Stimulated activated naive CD8-positive, alpha-beta T cell treated with anti-CD3 and anti-CD28 coated beads, Interleukin-15, Interleukin-2, amounts not matched to agents 100 ng/mL and 50 ng/mL, for 24 hours (primary cell): ENCODE measurements at regions not wholly inside any gene's neighbourhood (a gene's known extent, or its start where the extent isn't known, plus 50 kb on each side); places are given as distances from the start of the nearest gene placed in this dataset.
"Not testable (repeated sequence)": the region's sequence is repeated elsewhere in the genome, so short reads cannot be mapped to it uniquely, and the experiment has no call there.

Experiments
- H3K27ac Mint-ChIP-seq: one replicate; pipeline ENCODE4 v1.8.0; 2021; ENCODE audit warnings: mild to moderate bottlenecking, mixed read lengths
- H3K27me3 Mint-ChIP-seq: one replicate; pipeline ENCODE4 v1.8.0; 2021; ENCODE audit warnings: mixed read lengths
- H3K36me3 Mint-ChIP-seq: one replicate; pipeline ENCODE4 v1.8.0; 2021; ENCODE audit warnings: low read depth, mixed read lengths
- H3K4me1 Mint-ChIP-seq: one replicate; pipeline ENCODE4 v1.8.0; 2021; ENCODE audit warnings: low read depth, mixed read lengths
- H3K4me3 Mint-ChIP-seq: one replicate; pipeline ENCODE4 v1.8.0; 2021; ENCODE audit warnings: mild to moderate bottlenecking, mixed read lengths
- H3K9me3 Mint-ChIP-seq: one replicate; pipeline ENCODE4 v1.8.0; 2021; ENCODE audit warnings: mixed read lengths

DNA sequence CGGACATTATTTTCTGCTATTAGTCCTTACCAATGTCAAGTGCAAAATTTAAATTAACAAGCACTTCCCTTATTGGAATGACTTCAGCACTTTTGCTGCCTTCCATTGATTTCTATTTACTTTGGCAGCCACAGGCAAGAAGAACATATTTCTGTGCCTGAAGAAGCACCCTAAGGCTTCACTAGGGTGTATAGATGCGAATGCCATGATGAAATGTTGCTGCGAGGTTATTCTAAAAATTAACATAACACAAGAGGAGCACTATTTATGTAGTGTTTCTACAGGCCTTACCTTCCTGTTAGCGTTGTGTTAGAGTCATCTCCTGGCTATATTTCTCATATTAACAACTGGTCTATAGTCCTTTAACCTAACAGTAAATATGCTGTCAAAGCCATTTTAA lies 365.0 kb upstream of the HNRNPA3 start:
- H3K4me1 Mint-ChIP-seq = peaks cover 9% of the 10 kb centered on the region
- peaks cover 11% of the 10 kb centered on the region for H3K9me3 Mint-ChIP-seq
- no peaks in the 10 kb centered on the region for H3K27me3 Mint-ChIP-seq
- H3K27ac Mint-ChIP-seq = no peak overlapping the region
- H3K36me3 Mint-ChIP-seq = no peaks in the 10 kb centered on the region
- no peak overlapping the region for H3K4me3 Mint-ChIP-seq

DNA sequence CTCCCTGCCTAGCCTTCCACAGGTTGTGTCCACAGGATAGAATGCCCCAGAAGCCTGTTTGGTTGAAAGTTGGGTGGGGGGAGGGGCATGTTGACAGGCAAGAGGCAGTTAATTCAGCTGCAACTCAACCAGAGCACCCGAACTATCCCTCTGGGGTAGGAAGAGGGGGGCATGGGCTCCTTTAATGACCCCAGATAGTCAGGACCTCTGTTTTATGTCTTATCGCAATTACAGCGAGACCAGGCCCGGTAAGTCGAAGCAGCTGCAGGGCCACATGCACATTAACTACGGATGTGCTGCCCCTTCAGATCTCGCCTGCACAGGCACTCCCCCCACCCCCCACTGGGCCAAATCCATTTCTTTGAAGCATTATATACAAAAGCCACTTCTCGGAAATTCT lies 363.8 kb upstream of the HNRNPA3 start:
- Mint-ChIP-seq H3K27ac (no peak overlapping the region), H3K36me3 (no peaks in the 10 kb centered on the region), H3K9me3 (peaks cover 8% of the 10 kb centered on the region), H3K27me3 (no peaks in the 10 kb centered on the region), H3K4me1 (peaks cover 20% of the 10 kb centered on the region), H3K4me3 (no peak overlapping the region)

DNA sequence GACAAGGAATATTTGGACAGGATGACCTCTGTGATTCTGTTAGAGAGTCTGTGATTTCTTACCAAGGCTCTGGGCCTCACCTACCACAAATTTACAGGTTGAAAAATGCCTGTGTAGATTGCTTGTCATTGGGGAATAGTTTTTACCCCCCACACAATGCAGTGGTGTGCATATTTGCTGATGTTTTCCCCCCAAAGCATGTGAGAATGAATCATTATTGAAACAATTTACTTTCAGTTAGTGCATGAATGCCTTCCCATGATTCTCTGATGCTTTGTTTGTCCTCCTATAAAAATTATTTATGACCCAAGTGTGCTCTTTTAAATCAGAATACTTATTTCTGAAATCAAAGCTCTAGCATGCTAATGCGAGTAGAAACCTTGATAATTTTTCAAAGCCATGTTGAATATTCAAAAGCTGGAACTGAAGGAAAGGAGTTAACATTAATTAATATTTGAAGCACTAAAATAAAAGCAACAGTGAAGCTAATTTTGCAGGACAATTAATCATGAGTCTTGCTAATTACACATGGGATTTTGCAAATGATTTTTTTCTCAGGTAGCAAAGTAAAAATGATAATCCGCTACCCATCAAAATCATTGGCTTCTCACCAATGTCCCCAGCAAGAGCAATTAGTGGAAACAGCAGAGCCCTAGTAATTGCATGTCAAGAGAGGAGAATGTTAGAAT lies 361.2 kb upstream of the HNRNPA3 start:
- peaks cover 28% of the 10 kb centered on the region for H3K4me1 Mint-ChIP-seq
- H3K27me3 Mint-ChIP-seq = no peaks in the 10 kb centered on the region
- no peaks in the 10 kb centered on the region for H3K36me3 Mint-ChIP-seq
- peaks cover 3% of the 10 kb centered on the region for H3K9me3 Mint-ChIP-seq
- H3K4me3 Mint-ChIP-seq = no peak overlapping the region
- no peak overlapping the region for H3K27ac Mint-ChIP-seq

DNA sequence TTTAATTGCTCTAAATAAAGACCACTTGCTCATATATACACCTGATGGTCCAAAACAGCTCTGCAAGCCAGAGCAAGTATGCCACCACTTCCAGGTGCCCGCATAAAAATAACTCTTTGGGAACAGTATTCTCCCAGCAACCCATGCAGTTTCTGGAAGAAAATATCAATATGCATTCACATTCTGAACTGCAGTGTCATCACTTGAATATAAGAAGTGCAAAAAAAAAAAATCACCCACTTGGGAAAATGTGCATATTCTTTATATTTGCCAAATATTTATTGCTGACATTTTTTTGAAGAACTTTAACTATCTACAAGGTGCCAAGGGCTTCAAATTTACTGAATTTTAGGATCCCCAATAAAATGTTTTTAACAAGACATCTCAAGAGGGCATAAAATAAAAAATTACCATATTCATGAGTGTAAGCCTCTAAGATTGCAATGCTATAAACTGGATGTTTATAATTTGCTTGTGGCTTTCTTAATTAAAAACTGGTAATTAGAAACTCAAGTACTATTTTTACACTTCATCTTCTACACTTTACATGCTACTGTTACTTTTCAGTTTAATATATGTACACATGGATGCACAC lies 360.6 kb upstream of the HNRNPA3 start:
- Mint-ChIP-seq H3K27me3 (no peaks in the 10 kb centered on the region), H3K4me3 (no peak overlapping the region), H3K27ac (no peak overlapping the region), H3K36me3 (no peaks in the 10 kb centered on the region), H3K9me3 (peaks cover 3% of the 10 kb centered on the region), H3K4me1 (peaks cover 34% of the 10 kb centered on the region)

DNA sequence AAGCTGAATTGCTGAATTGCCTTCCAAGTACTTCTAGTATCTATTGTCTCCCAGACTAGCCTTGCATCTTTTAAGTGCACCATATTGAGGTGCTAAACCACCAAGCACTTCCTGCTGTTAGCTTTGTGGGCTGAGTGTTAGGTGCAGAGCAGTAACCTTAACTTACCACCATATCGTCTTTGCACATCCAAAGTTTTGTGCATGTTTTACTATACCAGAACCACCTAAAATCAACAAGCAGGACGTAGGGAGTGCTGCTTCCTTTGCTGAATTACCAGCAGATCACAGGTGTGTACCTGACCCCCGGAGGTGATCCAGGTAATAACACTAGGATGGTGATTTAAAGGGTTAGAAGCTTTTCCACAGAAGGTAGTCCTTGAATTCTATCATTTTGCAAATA lies 359.9 kb upstream of the HNRNPA3 start:
- H3K4me1 Mint-ChIP-seq = peaks cover 39% of the 10 kb centered on the region

GRCh38 chr2:176854062-176854461 lies 358.5 kb upstream of the HNRNPA3 start:
- Mint-ChIP-seq H3K36me3 (no peaks in the 10 kb centered on the region), H3K4me3 (no peak overlapping the region), H3K27ac (no peak overlapping the region), H3K27me3 (no peaks in the 10 kb centered on the region), H3K4me1 (peaks cover 39% of the 10 kb centered on the region), H3K9me3 (peaks cover 3% of the 10 kb centered on the region)

More for the DNA sequence above, 359.9 kb upstream of the HNRNPA3 start:
- Mint-ChIP-seq H3K4me3 (no peak overlapping the region), H3K9me3 (peaks cover 3% of the 10 kb centered on the region), H3K27ac (no peak overlapping the region), H3K36me3 (no peaks in the 10 kb centered on the region), H3K27me3 (no peaks in the 10 kb centered on the region)

- Mint-ChIP-seq H3K4me1 (peaks cover 39% of the 10 kb centered on the region), H3K36me3 (no peaks in the 10 kb centered on the region), H3K4me3 (no peak overlapping the region), H3K27me3 (no peaks in the 10 kb centered on the region), H3K27ac (no peak overlapping the region), H3K9me3 (no peaks in the 10 kb centered on the region)
These were observed 357.7 kb upstream of the HNRNPA3 start for GRCh38 chr2:176854878-176855277.

DNA sequence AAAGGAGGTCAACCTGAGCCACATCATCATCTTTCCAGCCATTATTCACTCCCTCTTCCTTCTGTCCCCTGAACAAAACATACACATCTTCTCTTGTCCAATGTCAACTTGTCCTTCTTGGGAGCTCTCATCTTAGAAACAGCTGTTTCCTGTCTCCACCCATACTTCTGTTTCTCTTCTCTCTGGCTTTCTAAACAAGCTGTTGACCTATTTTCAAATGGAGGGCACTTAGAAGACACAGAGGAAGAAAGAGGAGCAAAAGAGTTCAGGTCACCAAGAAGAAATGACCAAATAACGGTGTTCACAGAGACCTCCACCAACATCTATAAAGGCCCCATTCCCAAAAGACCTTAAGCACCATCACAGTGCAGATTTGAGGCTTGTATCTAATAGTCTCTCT lies 355.9 kb upstream of the HNRNPA3 start:
- Mint-ChIP-seq H3K27me3 (no peaks in the 10 kb centered on the region), H3K36me3 (no peaks in the 10 kb centered on the region), H3K9me3 (no peaks in the 10 kb centered on the region), H3K27ac (no peak overlapping the region), H3K4me3 (no peak overlapping the region), H3K4me1 (peaks cover 39% of the 10 kb centered on the region)

DNA sequence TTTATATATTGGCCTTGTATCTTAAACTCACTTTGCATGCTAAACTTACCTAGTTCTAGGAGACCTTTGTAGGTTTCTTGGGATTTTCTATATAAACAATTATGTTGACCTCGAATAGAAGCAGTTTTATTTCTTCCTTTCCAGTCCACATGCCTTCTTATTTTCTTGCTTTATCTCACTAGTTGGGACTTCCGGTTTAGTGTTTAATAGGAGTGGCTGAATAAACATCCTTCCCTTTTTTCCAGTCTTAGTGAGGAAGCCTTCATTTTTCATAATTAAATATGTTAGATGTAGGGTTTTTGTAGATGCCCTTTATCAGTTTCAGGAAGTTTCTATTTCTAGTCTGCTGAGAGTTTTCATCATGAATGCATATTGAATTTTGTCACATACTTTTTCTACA lies 347.3 kb upstream of the HNRNPA3 start:
- no peak overlapping the region for H3K4me3 Mint-ChIP-seq
- H3K36me3 Mint-ChIP-seq = no peaks in the 10 kb centered on the region
- no peaks in the 10 kb centered on the region for H3K4me1 Mint-ChIP-seq
- H3K27me3 Mint-ChIP-seq = peaks cover 4% of the 10 kb centered on the region
- H3K27ac Mint-ChIP-seq = no peak overlapping the region
- H3K9me3 Mint-ChIP-seq = no peaks in the 10 kb centered on the region

GRCh38 chr2:176872406-176872805 lies 340.2 kb upstream of the HNRNPA3 start:
- Mint-ChIP-seq H3K9me3 (peaks cover 25% of the 10 kb centered on the region), H3K27me3 (no peaks in the 10 kb centered on the region), H3K36me3 (peaks cover 8% of the 10 kb centered on the region), H3K4me3 (no peak overlapping the region), H3K27ac (no peak overlapping the region), H3K4me1 (no peaks in the 10 kb centered on the region)

- Mint-ChIP-seq H3K27me3 (no peaks in the 10 kb centered on the region), H3K36me3 (peaks cover 8% of the 10 kb centered on the region), H3K9me3 (peaks cover 28% of the 10 kb centered on the region), H3K27ac (no peak overlapping the region), H3K4me1 (no peaks in the 10 kb centered on the region), H3K4me3 (no peak overlapping the region)
These were observed 339.2 kb upstream of the HNRNPA3 start for GRCh38 chr2:176873403-176873802.

DNA sequence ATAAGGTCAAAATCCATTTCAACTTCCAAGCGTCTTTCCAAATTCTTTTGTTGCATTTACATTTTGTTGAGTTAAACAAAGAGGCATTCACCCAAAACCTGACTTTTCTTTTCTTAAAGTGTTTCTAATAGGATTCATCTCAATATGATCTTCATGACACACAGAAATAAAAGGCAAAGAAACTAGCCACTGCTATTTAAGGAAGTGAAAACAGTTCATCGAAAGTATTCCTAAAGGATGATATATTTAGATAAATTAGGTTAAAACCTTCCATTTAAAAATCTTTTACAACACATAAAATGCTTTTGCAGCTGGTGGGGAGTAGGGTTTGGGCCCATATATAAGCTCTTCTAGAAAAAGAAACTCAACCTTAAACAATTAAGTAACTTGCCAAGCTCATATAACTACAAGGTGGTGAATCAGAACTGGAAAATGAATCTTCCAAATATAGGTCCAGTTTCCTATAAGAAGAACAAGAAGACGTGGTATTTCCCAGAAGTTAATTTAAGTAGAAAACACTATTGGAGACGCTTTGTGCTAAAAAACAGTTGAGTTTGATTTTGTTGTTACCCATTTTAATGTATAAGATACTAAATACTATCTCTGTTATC lies 336.0 kb upstream of the HNRNPA3 start:
- peaks cover 3% of the 10 kb centered on the region for H3K36me3 Mint-ChIP-seq
- no peaks in the 10 kb centered on the region for H3K4me1 Mint-ChIP-seq
- H3K4me3 Mint-ChIP-seq = no peak overlapping the region
- no peaks in the 10 kb centered on the region for H3K27me3 Mint-ChIP-seq
- H3K9me3 Mint-ChIP-seq = peaks cover 20% of the 10 kb centered on the region
- H3K27ac Mint-ChIP-seq = no peak overlapping the region

GRCh38 chr2:176879426-176879995 lies 333.1 kb upstream of the HNRNPA3 start:
- H3K36me3 Mint-ChIP-seq = no peaks in the 10 kb centered on the region
- H3K4me3 Mint-ChIP-seq = no peak overlapping the region
- H3K27ac Mint-ChIP-seq = no peak overlapping the region
- H3K9me3 Mint-ChIP-seq = peaks cover 6% of the 10 kb centered on the region
- H3K27me3 Mint-ChIP-seq = no peaks in the 10 kb centered on the region
- no peaks in the 10 kb centered on the region for H3K4me1 Mint-ChIP-seq

DNA sequence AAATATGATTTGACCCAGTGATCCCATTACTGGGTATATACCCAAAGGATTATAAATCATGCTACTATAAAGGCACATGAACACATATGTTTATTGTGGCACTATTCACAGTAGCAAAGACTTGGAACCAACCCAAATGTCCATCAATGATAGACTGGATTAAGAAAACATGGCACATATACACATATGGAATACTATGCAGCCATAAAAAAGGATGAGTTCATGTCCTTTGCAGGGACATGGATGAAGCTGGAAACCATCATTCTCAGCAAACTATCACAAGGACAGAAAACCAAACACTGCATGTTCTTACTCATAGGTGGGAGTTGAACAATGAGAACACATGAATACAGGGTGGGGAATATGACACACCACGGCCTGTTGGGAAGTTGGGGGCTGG lies 330.5 kb upstream of the HNRNPA3 start:
- H3K4me3 Mint-ChIP-seq, H3K27ac Mint-ChIP-seq, H3K9me3 Mint-ChIP-seq, H3K36me3 Mint-ChIP-seq, H3K27me3 Mint-ChIP-seq, H3K4me1 Mint-ChIP-seq: not testable (repeated sequence)

DNA sequence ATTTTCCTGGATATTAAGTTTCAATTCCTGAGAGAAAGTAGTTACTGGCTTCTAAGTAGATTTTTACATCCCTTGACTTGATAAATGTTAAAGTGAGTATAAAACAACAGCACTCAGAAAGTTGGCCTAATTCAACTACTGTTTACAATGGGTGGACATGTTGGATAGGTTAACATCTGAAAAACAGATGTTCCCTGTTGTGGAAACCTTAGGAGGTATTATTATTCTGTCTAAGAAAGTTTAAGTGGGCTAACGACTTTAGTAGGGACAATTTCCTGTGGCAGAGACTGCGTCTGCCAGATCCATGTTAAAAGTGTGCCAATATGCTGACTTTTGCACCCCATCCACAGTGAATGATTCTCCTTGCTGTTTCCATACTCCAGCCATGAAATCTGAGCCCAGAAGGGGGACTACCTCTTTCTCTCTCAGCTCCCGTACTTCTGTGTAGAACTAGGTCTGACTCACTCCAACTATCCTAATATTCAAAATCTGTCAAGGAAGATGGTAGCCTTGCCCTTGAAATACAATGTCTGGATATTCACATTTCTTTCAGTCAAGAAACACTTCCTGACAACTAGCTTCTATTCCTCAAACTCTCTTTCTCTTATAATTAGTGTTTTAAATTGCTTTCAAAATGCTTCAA lies 327.5 kb upstream of the HNRNPA3 start:
- Mint-ChIP-seq H3K27me3 (no peaks in the 10 kb centered on the region), H3K36me3 (no peaks in the 10 kb centered on the region), H3K4me3 (no peak overlapping the region), H3K9me3 (no peaks in the 10 kb centered on the region), H3K4me1 (no peaks in the 10 kb centered on the region), H3K27ac (no peak overlapping the region)
